ENCODE measurements at regions not wholly inside any gene's neighbourhood (a gene's known extent, or its start where the extent isn't known, plus 50 kb on each side); places are given as distances from the start of the nearest gene placed in this dataset.

- DNase-seq (ENCODE audit: low read depth): no peak
- no peak overlapping the region for H3K4me3 ChIP-seq (ENCODE audit: low read depth, low read length)
- TF ChIP-seq CTCF (IDR thresholded peaks at IDR 0.05; ENCODE audit: control insufficient read depth, extremely low read depth, insufficient read depth): no peak
Observed at GRCh38 chr7:1321411-1322239, 89.0 kb downstream of the UNCX start.

- DNase-seq (ENCODE audit: low read depth): no peak
- H3K4me3 ChIP-seq (ENCODE audit: low read depth, low read length): no peak overlapping the region
- no peak for TF ChIP-seq CTCF (IDR thresholded peaks at IDR 0.05; ENCODE audit: control insufficient read depth, extremely low read depth, insufficient read depth)
Observed at GRCh38 chr7:1322240-1323110, 89.8 kb downstream of the UNCX start.

GRCh38 chr7:1323178-1324027 lies 90.7 kb downstream of the UNCX start:
- no peak for TF ChIP-seq CTCF (IDR thresholded peaks at IDR 0.05; ENCODE audit: control insufficient read depth, extremely low read depth, insufficient read depth)
- no peak for DNase-seq (ENCODE audit: low read depth)

GRCh38 chr7:1324028-1324900 lies 91.6 kb downstream of the UNCX start:
- no peak for TF ChIP-seq CTCF (IDR thresholded peaks at IDR 0.05; ENCODE audit: control insufficient read depth, extremely low read depth, insufficient read depth)
- no peak overlapping the region for H3K4me3 ChIP-seq (ENCODE audit: low read depth, low read length)
- no peak for DNase-seq (ENCODE audit: low read depth)

More at GRCh38 chr7:1323178-1324027, 90.7 kb downstream of the UNCX start:
- no peak overlapping the region for H3K4me3 ChIP-seq (ENCODE audit: low read depth, low read length)

- TF ChIP-seq CTCF (IDR thresholded peaks at IDR 0.05; ENCODE audit: control insufficient read depth, extremely low read depth, insufficient read depth): no peak
- H3K4me3 ChIP-seq (ENCODE audit: low read depth, low read length): no peak overlapping the region
- no peak for DNase-seq (ENCODE audit: low read depth)
Observed at GRCh38 chr7:1325246-1325645, 92.6 kb downstream of the UNCX start.

Measured in LNCaP clone FGC (cell line).